NB4 (cell line): ENCODE measurements at regions not wholly inside any gene's neighbourhood (a gene's known extent, or its start where the extent isn't known, plus 50 kb on each side); places are given as distances from the start of the nearest gene placed in this dataset.

Experiments used
- CTCF ChIP-seq: IDR thresholded peaks from one replicate; pipeline ENCODE4 v1.5.1; 2012; ENCODE audit warnings: low read depth, low read length
- MAX ChIP-seq: IDR thresholded peaks from 2 replicates; pipeline ENCODE4 v1.6.1; 2011; ENCODE audit warnings: low read depth, low read length
- POLR2A ChIP-seq: IDR thresholded peaks from 2 replicates; pipeline ENCODE4 v1.6.1; 2011; ENCODE audit warnings: mild to moderate bottlenecking; ENCODE audit not compliant: insufficient read length; ENCODE audit errors: extremely low read depth

GRCh38 chr22:46087816-46088277, 62.5 kb upstream of the PPARA start:
- TF ChIP-seq CTCF (no peak), POLR2A (no peak), MAX (no peak)
